ENCODE measurements at regions not wholly inside any gene's neighbourhood (a gene's known extent, or its start where the extent isn't known, plus 50 kb on each side); places are given as distances from the start of the nearest gene placed in this dataset.
A peak's percentile ranks its signal among the peaks of the same experiment; 100 is the strongest.

DNA sequence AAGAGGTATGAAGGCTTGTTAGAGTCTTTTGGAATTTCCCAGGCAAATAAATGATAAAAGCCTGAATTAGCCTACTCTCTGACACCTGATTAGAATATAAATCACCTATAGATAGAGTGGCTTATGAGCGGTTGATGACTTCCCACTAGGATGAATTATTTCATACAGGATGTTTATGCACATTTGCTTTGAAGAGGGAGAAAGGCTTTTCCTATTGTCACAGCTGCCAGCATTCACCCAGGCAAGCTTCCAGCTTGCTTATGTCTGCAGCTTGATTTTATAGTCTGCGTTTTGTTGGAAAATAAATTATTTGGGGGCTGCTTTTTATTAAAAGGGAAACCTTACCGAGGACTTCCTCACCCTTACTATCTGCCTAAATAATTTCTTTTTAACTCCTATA lies 51.3 kb upstream of the EIF2S2 start:
- no peak for DNase-seq (ENCODE audit: low spot score)

- peak; percentile 53 for DNase-seq (ENCODE audit: low spot score)
Measured at GRCh38 chr20:34164381-34164984, 52.4 kb upstream of the EIF2S2 start.

- DNase-seq (ENCODE audit: low spot score) = peak; percentile 62
Measured at GRCh38 chr20:34165018-34165619, 53.1 kb upstream of the EIF2S2 start.

GRCh38 chr20:34171640-34172039 lies 59.6 kb upstream of the EIF2S2 start:
- DNase-seq (ENCODE audit: low spot score) = no peak

DNA sequence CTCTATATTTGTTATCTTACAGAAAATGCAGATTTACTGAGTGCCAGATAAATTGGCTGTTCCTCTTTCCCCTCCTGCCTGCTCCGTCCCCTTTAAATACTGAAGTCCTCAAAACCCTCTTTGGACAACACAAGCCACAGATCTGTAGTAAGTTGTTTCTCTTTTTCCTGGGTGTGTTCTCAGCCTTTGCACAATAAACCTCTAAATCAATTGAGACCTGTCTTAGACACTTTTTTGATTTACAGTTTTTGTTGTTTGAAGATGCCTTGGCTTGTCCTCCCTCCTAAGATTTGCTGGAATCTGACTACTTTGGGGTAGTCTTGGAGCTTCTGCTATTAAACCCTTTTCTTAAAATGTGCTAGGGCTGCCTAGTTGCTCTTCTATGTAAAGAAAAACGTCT lies 60.9 kb upstream of the EIF2S2 start:
- no peak for DNase-seq (ENCODE audit: low spot score)

- DNase-seq (ENCODE audit: low spot score) = no peak
Measured at GRCh38 chr20:34175079-34175478, 63.0 kb upstream of the EIF2S2 start.

DNA sequence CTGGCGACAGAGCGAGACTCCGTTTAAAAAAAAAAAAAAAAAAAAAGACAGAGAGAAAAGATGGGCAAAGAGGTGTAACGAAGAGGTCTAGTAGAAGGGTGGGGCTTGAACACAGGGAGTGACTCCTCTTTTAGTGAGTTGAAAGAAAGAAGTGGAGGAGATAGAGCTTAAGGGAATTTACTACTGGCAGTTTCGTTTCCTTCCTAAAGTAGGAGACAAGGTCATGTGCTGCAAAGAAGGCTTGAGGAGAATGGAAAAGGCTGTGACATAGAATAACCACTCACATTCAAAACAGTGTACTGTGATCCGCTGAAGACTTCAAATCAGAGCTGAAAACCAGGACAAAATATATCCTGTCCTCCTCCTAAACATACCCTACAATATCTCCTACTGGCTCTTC lies 63.8 kb upstream of the EIF2S2 start:
- no peak for DNase-seq (ENCODE audit: low spot score)

DNA sequence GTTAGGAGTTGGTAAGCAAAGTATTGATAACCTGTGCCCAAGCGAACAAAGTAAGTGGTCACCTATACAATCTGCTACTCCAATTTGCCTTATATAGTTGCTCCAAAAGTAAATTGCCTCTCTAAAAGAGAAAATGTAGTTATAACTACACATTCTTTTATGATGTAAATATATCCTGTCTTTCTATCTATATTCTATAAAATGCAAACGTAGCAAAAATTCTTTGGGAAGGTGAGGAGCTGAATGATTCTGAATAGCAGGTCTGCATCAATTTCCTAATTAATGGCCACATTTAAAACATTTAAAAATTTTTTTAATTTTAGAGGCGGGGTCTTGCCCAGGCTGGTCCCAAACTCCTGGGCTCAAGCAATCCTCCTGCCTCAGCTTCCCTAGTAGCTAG lies 64.2 kb upstream of the ASIP start:
- no peak for DNase-seq (ENCODE audit: low spot score)

- DNase-seq (ENCODE audit: low spot score) = peak; percentile 33
Measured at GRCh38 chr20:34179637-34180360, 61.4 kb upstream of the ASIP start.

DNA sequence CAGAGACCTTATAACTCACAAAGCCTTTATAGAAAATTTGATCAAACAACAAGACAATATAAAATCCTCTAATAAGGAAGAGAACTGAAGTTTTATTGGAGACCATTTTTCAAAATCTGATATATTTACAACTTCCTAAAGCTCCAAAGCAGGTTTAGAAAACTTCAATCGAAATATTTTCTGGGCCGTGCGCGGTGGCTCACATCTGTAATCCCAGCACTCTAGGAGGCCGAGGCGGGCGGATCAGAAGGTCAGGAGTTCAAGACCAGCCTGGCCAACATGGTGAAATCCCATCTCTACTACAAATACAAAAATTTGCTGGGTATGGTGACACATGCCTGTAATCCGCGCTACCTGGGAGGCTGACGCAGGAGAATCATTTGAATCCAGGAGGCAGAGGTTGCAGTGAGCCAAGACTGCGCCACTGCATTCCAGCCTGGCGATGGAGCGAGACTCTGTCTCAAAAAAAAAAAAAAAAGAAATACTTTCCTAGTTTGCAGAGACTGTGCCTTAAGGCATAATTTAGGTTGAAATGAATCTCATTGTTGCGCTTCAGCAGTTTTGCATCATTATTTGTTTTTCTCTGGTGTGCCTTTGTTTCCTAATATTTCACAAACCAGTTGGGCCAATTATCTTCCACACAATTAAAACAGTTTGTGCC lies 60.6 kb upstream of the ASIP start:
- DNase-seq (ENCODE audit: low spot score) = no peak

DNA sequence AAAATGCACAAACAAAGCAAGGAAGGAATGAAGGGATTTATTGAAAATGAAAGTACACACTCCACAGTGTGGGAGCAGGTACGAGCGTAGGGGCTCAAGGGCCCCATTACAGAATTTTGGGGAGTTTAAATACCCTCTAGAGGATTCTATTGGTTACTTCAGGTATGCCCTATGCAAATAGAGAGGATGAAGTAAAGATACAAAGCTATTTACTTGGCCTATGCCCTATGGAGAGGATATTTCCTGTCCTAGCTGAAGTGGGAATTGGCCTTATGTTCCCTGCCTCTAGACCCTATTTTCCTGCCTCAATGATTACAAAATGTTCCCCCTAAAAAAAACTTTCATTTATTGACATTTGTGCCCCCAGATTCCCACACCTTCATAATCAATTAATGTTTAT lies 59.7 kb upstream of the ASIP start:
- no peak for DNase-seq (ENCODE audit: low spot score)

DNA sequence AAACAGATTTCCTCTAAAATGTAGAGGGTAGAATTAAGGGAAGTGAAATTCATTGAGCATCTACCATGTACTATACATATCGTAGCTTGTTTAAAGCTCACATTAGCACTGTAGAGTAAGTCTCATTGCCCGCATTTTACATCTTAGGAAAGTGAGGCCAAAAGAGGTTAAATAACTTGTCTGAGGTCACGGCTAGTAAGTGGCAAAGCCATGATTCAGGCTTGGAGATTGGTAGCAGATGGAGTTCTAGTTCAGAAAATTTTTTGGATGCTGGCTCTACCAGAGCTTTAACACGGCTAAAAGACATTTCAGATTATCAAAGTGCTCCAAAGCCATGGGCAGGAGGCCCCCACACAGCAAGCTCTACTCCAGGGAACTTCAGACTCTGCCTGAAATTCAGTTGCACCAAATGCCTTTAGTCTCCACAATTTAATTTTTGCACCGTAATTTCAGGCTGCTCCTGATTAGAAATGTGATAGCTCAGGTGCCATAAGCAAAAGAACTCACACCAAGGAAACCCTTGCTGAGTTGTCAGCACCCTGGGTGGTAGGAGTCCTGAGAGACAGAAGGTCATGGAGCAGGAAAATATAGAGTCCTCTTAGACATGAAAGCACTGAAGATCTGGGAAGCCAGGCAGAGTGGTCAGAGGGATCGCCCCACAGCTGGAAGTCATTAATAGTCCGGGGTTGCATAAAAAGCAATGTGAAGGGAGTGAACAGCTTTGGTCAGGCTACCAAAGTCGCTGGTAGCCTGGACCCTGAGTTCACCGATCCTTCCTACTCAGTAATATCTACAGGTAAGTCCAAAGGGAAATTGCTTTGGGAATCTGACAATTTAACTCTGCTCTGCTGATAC lies 55.2 kb upstream of the ASIP start:
- no peak for DNase-seq (ENCODE audit: low spot score)

- no peak for DNase-seq (ENCODE audit: low spot score)
Measured at GRCh38 chr20:34189572-34190163, 51.6 kb upstream of the ASIP start.

GRCh38 chr20:34190262-34190661 lies 51.0 kb upstream of the ASIP start:
- DNase-seq (ENCODE audit: low spot score) = no peak

DNA sequence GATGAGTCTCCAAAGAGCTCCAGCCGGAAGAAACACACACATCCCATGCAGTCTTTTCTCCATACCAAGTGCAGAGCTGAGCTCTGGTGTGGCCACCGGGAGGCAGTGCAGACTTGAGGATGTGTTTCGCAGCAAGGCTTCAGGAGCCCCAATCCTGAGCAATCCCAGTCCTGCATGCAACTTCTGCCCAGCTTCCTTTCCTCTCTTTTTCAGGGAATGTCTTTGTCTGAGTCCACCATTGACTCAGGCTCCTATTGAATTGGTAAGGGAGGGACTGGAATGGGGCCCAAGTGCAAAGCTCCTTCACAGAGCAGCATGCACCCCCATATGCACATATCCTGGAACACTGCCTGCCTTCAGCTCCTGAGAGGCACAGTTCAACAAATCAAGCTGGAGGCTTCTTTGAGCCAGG lies 50.5 kb upstream of the ASIP start:
- peak; percentile 84 for DNase-seq (ENCODE audit: low spot score)

Measured in SW480 (cell line).